ENCODE measurements at regions not wholly inside any gene's neighbourhood (a gene's known extent, or its start where the extent isn't known, plus 50 kb on each side); places are given as distances from the start of the nearest gene placed in this dataset.

DNA sequence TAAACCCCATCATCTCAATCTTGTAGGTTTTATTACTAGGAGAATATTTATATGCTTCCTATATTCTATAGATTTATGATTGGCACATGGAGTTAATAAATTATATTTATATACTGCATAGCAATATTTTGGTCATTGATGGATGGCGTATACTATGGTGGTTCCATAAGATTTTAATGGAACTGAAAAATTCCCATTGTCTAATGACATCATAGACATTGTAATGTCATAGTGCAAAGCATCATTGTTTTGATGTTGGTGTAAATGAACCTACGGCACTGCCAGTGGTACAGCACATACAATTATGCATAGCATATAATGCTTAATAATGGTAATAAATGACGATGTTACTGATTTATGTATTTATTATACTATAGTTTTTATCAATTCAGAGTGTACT is 1135.9 kb downstream of the CNTNAP5 start:
- TF ChIP-seq, protein P1, sequence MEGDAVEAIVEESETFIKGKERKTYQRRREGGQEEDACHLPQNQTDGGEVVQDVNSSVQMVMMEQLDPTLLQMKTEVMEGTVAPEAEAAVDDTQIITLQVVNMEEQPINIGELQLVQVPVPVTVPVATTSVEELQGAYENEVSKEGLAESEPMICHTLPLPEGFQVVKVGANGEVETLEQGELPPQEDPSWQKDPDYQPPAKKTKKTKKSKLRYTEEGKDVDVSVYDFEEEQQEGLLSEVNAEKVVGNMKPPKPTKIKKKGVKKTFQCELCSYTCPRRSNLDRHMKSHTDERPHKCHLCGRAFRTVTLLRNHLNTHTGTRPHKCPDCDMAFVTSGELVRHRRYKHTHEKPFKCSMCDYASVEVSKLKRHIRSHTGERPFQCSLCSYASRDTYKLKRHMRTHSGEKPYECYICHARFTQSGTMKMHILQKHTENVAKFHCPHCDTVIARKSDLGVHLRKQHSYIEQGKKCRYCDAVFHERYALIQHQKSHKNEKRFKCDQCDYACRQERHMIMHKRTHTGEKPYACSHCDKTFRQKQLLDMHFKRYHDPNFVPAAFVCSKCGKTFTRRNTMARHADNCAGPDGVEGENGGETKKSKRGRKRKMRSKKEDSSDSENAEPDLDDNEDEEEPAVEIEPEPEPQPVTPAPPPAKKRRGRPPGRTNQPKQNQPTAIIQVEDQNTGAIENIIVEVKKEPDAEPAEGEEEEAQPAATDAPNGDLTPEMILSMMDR (IDR thresholded peaks at IDR 0.05; ENCODE audit: low read length) = no peak
- no peak for TF ChIP-seq EZH2 (IDR thresholded peaks at IDR 0.05; ENCODE audit: borderline replicate concordance, low read length)
